ENCODE measurements at regions not wholly inside any gene's neighbourhood (a gene's known extent, or its start where the extent isn't known, plus 50 kb on each side); places are given as distances from the start of the nearest gene placed in this dataset.

GRCh38 chr3:117254985-117255384 is 545.4 kb downstream of the TUSC7 start:
- Histone ChIP-seq H3K27me3 (replicated peaks in 1 of 4; ENCODE audit: control insufficient read depth in 3 of 4, extremely low read depth in 1 of 4, insufficient read depth in 3 of 4, low read length in 3 of 4) (no peaks in the 10 kb centered on the region), H4K20me1 (replicated peaks in 1 of 2; ENCODE audit: control insufficient read depth in 1 of 2, insufficient read depth in 2 of 2, low read length in 2 of 2) (no peaks in the 10 kb centered on the region), H3K23me2 (ENCODE audit: low read depth, low read length) (no peaks in the 10 kb centered on the region), H3K79me1 (ENCODE audit: low read depth, low read length) (no peaks in the 10 kb centered on the region), H3K4me3 (ENCODE audit: extremely low read depth in 1 of 4, insufficient read depth in 2 of 4, low read depth in 3 of 4, low read length in 4 of 4) (no peak overlapping the region), H4K5ac (ENCODE audit: insufficient read length, low read depth, low read length) (no peak overlapping the region), H3K18ac (ENCODE audit: extremely low read depth, low read length) (no peak overlapping the region), H3K27ac (ENCODE audit: low read depth, low read length) (no peak overlapping the region), H3K36me3 (ENCODE audit: control insufficient read depth in 2 of 4, insufficient read depth in 4 of 4, low read length in 3 of 4) (no peaks in the 10 kb centered on the region), H2BK5ac (ENCODE audit: low read depth, low read length) (no peak overlapping the region), H3K4me1 (replicated peaks in 1 of 4; ENCODE audit: control insufficient read depth in 3 of 4, insufficient read depth in 4 of 4, low read length in 3 of 4) (no peaks in the 10 kb centered on the region), H4K8ac (ENCODE audit: extremely low read depth, insufficient read depth, low read length) (no peak overlapping the region), H2AK5ac (ENCODE audit: low read depth, low read length) (no peak overlapping the region), H2BK120ac (replicated peaks; ENCODE audit: low read depth, low read length) (no peak overlapping the region), H3K9ac (replicated peaks in 1 of 4; ENCODE audit: extremely low read depth in 1 of 4, low read depth in 3 of 4, low read length in 3 of 4) (no peak overlapping the region), H3K9me3 (ENCODE audit: insufficient read depth in 2 of 2, low read depth in 1 of 2, low read length in 1 of 2) (no peaks in the 10 kb centered on the region), H2BK20ac (ENCODE audit: low read length) (no peak overlapping the region), H2AFZ (ENCODE audit: low read length) (no peak overlapping the region), H3K14ac (ENCODE audit: insufficient read length) (no peak overlapping the region), H2BK15ac (ENCODE audit: low read length) (no peak overlapping the region), H4K91ac (replicated peaks; ENCODE audit: insufficient read length, low read length) (no peak overlapping the region), H3K23ac (ENCODE audit: insufficient read length) (no peak overlapping the region), H3K4me2 (ENCODE audit: insufficient read depth in 1 of 2, low read depth in 2 of 2, low read length in 2 of 2) (no peak overlapping the region), H3K4ac (replicated peaks; ENCODE audit: insufficient read length, low read depth, low read length) (no peak overlapping the region), H3K56ac (replicated peaks; ENCODE audit: insufficient read length, low read depth, low read length) (no peak overlapping the region), H3K79me2 (ENCODE audit: control insufficient read depth in 1 of 2, insufficient read depth in 2 of 2, low read length in 2 of 2) (no peaks in the 10 kb centered on the region), H2BK12ac (ENCODE audit: low read depth, low read length) (no peak overlapping the region)
- POLR2A ChIA-PET (ENCODE audit: partially characterized antibody) = no interaction called here
- no peak for FAIRE-seq
- CTCF ChIA-PET (ENCODE audit: partially characterized antibody) = interaction anchor here (0.6 to 1.1 kb wide), 2 partner anchors 145 to 185 kb away, joined by 4 read pairs; no protein-coding TSS in a partner anchor
- 94% methylated on average over 3 of the region's 3 CpGs; no CpG with 5 or more reads in 1 of the 2 experiments for WGBS, 2 experiments (ENCODE audit: extremely low coverage in 1 of 2, insufficient coverage in 1 of 2, insufficient read length in 1 of 2, insufficient replicate concordance in 2 of 2, low coverage in 1 of 2, low lambda C conversion rate in 2 of 2, missing lambda C conversion rate in 1 of 2)
- TF ChIP-seq YY1 (IDR thresholded peaks at IDR 0.05; ENCODE audit: low read depth, low read length) = no peak
- TF ChIP-seq SRF (IDR thresholded peaks at IDR 0.05; ENCODE audit: low read depth, low read length) = no peak
- no peak for TF ChIP-seq SP2 (IDR thresholded peaks at IDR 0.05; ENCODE audit: low read length)
- no peak for DNase-seq (ENCODE audit: low read depth in 1 of 2, low spot score in 2 of 2)
